ENCODE measurements at regions not wholly inside any gene's neighbourhood (a gene's known extent, or its start where the extent isn't known, plus 50 kb on each side); places are given as distances from the start of the nearest gene placed in this dataset.

DNA sequence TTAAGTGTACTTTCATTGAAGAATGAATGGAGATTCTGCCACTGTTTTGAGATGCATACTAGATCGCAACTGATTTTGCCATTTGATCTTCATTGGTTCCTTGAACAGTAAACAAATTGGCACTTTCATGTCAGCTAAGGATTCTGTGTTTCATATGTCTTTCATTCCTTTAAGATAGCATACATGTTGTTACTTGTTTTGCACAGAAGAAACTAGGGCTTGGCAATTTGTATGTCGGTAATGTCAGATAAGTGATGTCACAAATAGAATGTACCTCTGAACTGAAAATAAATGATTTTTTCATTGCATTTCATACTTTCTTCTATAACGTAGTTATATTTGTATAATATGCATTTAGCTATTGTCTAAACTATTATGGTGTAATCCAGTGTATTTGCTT lies 73.2 kb upstream of the TENM3 start:
- DNase-seq (ENCODE audit: low spot score): no peak
- Mint-ChIP-seq H3K27ac (ENCODE audit: unreplicated experiment) (no peak overlapping the region), H3K4me1 (ENCODE audit: unreplicated experiment) (no peaks in the 10 kb centered on the region), H3K27me3 (ENCODE audit: unreplicated experiment) (no peaks in the 10 kb centered on the region), H3K4me3 (ENCODE audit: unreplicated experiment) (no peak overlapping the region), H3K36me3 (ENCODE audit: low read depth, unreplicated experiment) (no peaks in the 10 kb centered on the region), H3K9me3 (ENCODE audit: unreplicated experiment) (no peaks in the 10 kb centered on the region)
- TF ChIP-seq, protein P1, sequence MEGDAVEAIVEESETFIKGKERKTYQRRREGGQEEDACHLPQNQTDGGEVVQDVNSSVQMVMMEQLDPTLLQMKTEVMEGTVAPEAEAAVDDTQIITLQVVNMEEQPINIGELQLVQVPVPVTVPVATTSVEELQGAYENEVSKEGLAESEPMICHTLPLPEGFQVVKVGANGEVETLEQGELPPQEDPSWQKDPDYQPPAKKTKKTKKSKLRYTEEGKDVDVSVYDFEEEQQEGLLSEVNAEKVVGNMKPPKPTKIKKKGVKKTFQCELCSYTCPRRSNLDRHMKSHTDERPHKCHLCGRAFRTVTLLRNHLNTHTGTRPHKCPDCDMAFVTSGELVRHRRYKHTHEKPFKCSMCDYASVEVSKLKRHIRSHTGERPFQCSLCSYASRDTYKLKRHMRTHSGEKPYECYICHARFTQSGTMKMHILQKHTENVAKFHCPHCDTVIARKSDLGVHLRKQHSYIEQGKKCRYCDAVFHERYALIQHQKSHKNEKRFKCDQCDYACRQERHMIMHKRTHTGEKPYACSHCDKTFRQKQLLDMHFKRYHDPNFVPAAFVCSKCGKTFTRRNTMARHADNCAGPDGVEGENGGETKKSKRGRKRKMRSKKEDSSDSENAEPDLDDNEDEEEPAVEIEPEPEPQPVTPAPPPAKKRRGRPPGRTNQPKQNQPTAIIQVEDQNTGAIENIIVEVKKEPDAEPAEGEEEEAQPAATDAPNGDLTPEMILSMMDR (IDR thresholded peaks at IDR 0.05; ENCODE audit: unreplicated experiment): no peak

DNA sequence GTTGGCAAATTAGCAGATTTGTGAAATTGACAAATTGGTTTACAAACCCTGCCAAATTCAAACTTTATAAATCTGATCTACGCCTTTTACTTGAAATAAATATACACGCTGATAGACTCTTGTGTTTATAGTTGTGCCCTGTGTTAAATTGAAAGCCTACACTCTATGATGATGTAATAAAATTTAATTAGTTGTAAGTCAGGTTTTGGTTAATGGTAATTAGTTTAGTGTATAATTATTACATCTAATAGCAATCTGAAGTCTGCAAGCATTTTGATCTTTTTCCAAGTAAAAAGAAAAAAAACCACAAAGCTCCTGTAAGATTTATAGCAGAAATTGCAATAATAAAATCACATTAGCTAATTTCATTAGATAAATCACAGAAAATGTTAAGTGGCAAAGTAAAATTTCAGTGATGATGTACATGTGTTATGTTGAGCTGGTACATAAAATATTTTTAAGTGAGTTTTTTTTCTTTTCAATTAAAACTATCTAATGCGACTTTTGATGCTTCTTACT lies 72.7 kb upstream of the TENM3 start:
- no peak overlapping the region for H3K27ac Mint-ChIP-seq (ENCODE audit: unreplicated experiment)
- no peaks in the 10 kb centered on the region for H3K9me3 Mint-ChIP-seq (ENCODE audit: unreplicated experiment)
- no peaks in the 10 kb centered on the region for H3K4me1 Mint-ChIP-seq (ENCODE audit: unreplicated experiment)
- DNase-seq (ENCODE audit: low spot score): no peak
- H3K27me3 Mint-ChIP-seq (ENCODE audit: unreplicated experiment): no peaks in the 10 kb centered on the region
- no peaks in the 10 kb centered on the region for H3K36me3 Mint-ChIP-seq (ENCODE audit: low read depth, unreplicated experiment)
- H3K4me3 Mint-ChIP-seq (ENCODE audit: unreplicated experiment): no peak overlapping the region
- TF ChIP-seq, protein P1 (IDR thresholded peaks at IDR 0.05; ENCODE audit: unreplicated experiment): no peak

DNA sequence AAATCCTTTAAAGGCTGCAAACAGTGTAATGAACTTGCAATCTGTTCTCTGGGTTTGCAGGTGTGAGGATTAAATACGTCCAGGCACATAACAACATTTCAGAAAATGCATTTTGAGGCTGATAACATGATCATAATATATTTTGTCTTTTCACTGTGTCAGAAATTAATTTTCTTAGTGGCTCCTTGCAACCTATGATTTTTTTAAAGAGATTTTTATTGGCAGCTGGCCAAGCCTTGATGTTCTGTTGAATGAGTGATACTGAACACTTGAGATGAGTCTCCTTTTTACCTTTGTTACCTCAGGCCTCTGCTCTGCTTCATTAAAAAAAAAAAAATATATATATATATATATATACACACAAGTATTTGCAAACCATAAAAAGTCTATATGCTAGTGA lies 68.2 kb upstream of the TENM3 start:
- H3K4me1 Mint-ChIP-seq (ENCODE audit: unreplicated experiment): no peaks in the 10 kb centered on the region
- H3K27me3 Mint-ChIP-seq (ENCODE audit: unreplicated experiment): no peaks in the 10 kb centered on the region
- H3K4me3 Mint-ChIP-seq (ENCODE audit: unreplicated experiment): no peak overlapping the region
- no peaks in the 10 kb centered on the region for H3K36me3 Mint-ChIP-seq (ENCODE audit: low read depth, unreplicated experiment)
- TF ChIP-seq, protein P1 (IDR thresholded peaks at IDR 0.05; ENCODE audit: unreplicated experiment): no peak
- no peak for DNase-seq (ENCODE audit: low spot score)
- no peak overlapping the region for H3K27ac Mint-ChIP-seq (ENCODE audit: unreplicated experiment)
- no peaks in the 10 kb centered on the region for H3K9me3 Mint-ChIP-seq (ENCODE audit: unreplicated experiment)

DNA sequence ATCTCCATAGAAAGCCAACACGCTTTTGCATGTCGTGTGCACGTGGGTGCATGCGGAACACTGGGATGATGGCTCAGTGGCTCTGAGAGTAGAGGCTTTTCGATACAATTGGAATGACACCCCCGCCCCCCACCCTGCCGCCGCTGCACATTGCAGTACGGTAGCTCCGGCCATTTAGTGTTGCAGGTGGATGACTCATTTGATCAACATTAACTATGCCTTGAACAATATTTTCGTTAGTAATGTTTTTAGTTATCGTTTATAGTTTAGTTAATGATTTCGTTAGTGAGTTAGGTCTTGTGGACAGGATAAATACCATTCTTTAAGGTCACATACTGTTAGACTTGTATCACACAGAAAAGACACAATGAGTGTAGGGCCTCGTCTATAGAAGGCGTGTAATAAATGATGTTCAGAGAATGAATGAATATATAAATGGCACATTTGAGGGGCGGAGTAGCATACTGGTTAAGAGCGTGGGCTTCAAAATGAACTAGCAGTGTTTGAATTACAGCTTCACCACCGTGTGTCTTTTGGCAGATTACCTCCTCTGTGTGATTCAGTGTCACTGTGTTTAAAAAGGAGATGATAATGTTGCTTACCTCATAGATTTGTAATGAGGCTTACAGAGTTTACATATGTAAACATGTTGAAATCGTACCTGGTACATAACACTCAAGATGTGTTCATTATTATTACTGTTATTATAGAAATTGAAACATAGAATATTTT lies 67.2 kb upstream of the TENM3 start:
- Mint-ChIP-seq H3K36me3 (ENCODE audit: low read depth, unreplicated experiment) (no peaks in the 10 kb centered on the region), H3K4me1 (ENCODE audit: unreplicated experiment) (no peaks in the 10 kb centered on the region), H3K9me3 (ENCODE audit: unreplicated experiment) (no peaks in the 10 kb centered on the region), H3K27ac (ENCODE audit: unreplicated experiment) (no peak overlapping the region), H3K27me3 (ENCODE audit: unreplicated experiment) (no peaks in the 10 kb centered on the region), H3K4me3 (ENCODE audit: unreplicated experiment) (no peak overlapping the region)
- no peak for DNase-seq (ENCODE audit: low spot score)
- TF ChIP-seq, protein P1 (IDR thresholded peaks at IDR 0.05; ENCODE audit: unreplicated experiment): no peak

DNA sequence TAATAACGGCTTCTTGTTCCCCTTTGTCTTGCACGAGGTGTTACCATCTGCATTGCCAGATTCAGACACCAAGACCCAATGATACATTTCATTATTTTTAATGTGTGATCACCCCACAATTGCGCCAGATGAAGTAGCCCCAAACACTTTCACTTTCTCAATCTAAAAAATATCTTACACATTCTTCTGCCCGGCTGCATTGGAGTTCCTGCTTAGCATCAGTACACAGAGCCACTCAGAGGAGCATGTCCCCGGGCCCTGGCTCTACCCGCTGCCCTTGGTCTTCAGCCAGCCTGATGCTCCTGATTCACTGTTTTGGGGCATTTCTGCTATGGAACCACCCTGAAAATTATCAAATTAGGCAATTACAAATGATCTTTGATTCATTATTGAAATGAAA lies 66.0 kb upstream of the TENM3 start:
- H3K9me3 Mint-ChIP-seq (ENCODE audit: unreplicated experiment): no peaks in the 10 kb centered on the region
- H3K4me3 Mint-ChIP-seq (ENCODE audit: unreplicated experiment): no peak overlapping the region
- H3K27me3 Mint-ChIP-seq (ENCODE audit: unreplicated experiment): no peaks in the 10 kb centered on the region
- H3K27ac Mint-ChIP-seq (ENCODE audit: unreplicated experiment): no peak overlapping the region
- no peak for DNase-seq (ENCODE audit: low spot score)
- TF ChIP-seq, protein P1 (IDR thresholded peaks at IDR 0.05; ENCODE audit: unreplicated experiment): no peak
- H3K4me1 Mint-ChIP-seq (ENCODE audit: unreplicated experiment): peaks cover 2% of the 10 kb centered on the region
- H3K36me3 Mint-ChIP-seq (ENCODE audit: low read depth, unreplicated experiment): no peaks in the 10 kb centered on the region

All from endothelial cell (in vitro differentiated cells).